NCI-H446 (cell line): ENCODE measurements at regions not wholly inside any gene's neighbourhood (a gene's known extent, or its start where the extent isn't known, plus 50 kb on each side); places are given as distances from the start of the nearest gene placed in this dataset.

ENCODE experiments used
- DNase-seq, 2 experiments: peaks; one replicate each; lab custom pipeline; 2025; lab: John Stamatoyannopoulos, UW

- peak; percentile 13 to 20 for DNase-seq
Observed at GRCh38 chr12:24045816-24046257, 96.4 kb upstream of the SOX5 start.

GRCh38 chr12:24044941-24045703 is 95.7 kb upstream of the SOX5 start:
- DNase-seq = no peak

GRCh38 chr12:24042651-24043050 is 93.2 kb upstream of the SOX5 start:
- no peak for DNase-seq

- DNase-seq = no peak
Observed at GRCh38 chr12:24039113-24039525, 89.6 kb upstream of the SOX5 start.

- no peak for DNase-seq
Observed at GRCh38 chr12:24038211-24038997, 88.9 kb upstream of the SOX5 start.

GRCh38 chr12:24036438-24037216 is 87.2 kb upstream of the SOX5 start:
- no peak for DNase-seq

GRCh38 chr12:24034894-24035293 is 85.4 kb upstream of the SOX5 start:
- DNase-seq = no peak

GRCh38 chr12:24034160-24034559 is 84.7 kb upstream of the SOX5 start:
- no peak for DNase-seq

GRCh38 chr12:24027352-24027751 is 77.9 kb upstream of the SOX5 start:
- no peak for DNase-seq

GRCh38 chr12:24025153-24025798 is 75.8 kb upstream of the SOX5 start:
- DNase-seq = peak in 1 of 2 experiments; percentile 7

GRCh38 chr12:24023081-24023480 is 73.6 kb upstream of the SOX5 start:
- DNase-seq = no peak

GRCh38 chr12:24021164-24021502 is 71.7 kb upstream of the SOX5 start:
- no peak for DNase-seq

- DNase-seq = no peak
Observed at GRCh38 chr12:24020397-24021163, 71.1 kb upstream of the SOX5 start.

GRCh38 chr12:24015833-24016160 is 66.3 kb upstream of the SOX5 start:
- no peak for DNase-seq

GRCh38 chr12:24014915-24015832 is 65.7 kb upstream of the SOX5 start:
- no peak for DNase-seq

GRCh38 chr12:24014240-24014639 is 64.8 kb upstream of the SOX5 start:
- DNase-seq = no peak

- no peak for DNase-seq
Observed at GRCh38 chr12:24012528-24012927, 63.1 kb upstream of the SOX5 start.

- no peak for DNase-seq
Observed at GRCh38 chr12:24011927-24012507, 62.5 kb upstream of the SOX5 start.

- DNase-seq = no peak
Observed at GRCh38 chr12:24008166-24008565, 58.7 kb upstream of the SOX5 start.
